ENCODE measurements at regions not wholly inside any gene's neighbourhood (a gene's known extent, or its start where the extent isn't known, plus 50 kb on each side); places are given as distances from the start of the nearest gene placed in this dataset.
"Not testable (repeated sequence)": the region's sequence is repeated elsewhere in the genome, so short reads cannot be mapped to it uniquely, and the experiment has no call there.

DNA sequence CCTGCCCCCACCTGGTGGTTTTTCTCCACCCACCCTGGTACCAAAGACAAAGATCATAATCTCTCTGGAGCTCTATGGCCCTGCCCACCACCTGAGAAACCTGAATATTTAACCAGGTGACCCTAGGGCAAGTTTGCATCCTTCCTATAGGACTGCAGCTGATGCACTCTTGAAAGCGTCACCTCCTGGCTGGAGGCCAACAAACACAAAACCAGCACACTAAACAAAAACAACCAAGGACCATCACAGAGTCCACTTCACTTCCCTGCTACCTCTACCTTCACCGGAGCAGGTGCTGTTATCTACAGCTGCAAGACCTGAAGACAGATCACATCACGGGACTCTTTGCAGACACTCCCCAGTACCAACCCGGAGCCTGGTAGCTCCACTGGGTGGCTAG is 296.7 kb upstream of the FGF13 start:
- intact Hi-C loops (cut with DNase I), result no loop called here
- WGBS, 2 donors, result 44 to 57% methylated on average over 4 of the region's 4 CpGs
- ATAC-seq, result no peak
- Histone ChIP-seq H3K27ac (no peak overlapping the region), H3K4me3 (no peak overlapping the region), H3K36me3 (no peaks in the 10 kb centered on the region), H3K4me1 (no peaks in the 10 kb centered on the region), H3K27me3 (no peaks in the 10 kb centered on the region), H3K9me3 (peaks cover 0 to 35% (median 0%) of the 10 kb centered on the region in 11 donors)
- TF ChIP-seq, protein P1, sequence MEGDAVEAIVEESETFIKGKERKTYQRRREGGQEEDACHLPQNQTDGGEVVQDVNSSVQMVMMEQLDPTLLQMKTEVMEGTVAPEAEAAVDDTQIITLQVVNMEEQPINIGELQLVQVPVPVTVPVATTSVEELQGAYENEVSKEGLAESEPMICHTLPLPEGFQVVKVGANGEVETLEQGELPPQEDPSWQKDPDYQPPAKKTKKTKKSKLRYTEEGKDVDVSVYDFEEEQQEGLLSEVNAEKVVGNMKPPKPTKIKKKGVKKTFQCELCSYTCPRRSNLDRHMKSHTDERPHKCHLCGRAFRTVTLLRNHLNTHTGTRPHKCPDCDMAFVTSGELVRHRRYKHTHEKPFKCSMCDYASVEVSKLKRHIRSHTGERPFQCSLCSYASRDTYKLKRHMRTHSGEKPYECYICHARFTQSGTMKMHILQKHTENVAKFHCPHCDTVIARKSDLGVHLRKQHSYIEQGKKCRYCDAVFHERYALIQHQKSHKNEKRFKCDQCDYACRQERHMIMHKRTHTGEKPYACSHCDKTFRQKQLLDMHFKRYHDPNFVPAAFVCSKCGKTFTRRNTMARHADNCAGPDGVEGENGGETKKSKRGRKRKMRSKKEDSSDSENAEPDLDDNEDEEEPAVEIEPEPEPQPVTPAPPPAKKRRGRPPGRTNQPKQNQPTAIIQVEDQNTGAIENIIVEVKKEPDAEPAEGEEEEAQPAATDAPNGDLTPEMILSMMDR (IDR thresholded peaks at IDR 0.05), result no peak
- no peak for DNase-seq

DNA sequence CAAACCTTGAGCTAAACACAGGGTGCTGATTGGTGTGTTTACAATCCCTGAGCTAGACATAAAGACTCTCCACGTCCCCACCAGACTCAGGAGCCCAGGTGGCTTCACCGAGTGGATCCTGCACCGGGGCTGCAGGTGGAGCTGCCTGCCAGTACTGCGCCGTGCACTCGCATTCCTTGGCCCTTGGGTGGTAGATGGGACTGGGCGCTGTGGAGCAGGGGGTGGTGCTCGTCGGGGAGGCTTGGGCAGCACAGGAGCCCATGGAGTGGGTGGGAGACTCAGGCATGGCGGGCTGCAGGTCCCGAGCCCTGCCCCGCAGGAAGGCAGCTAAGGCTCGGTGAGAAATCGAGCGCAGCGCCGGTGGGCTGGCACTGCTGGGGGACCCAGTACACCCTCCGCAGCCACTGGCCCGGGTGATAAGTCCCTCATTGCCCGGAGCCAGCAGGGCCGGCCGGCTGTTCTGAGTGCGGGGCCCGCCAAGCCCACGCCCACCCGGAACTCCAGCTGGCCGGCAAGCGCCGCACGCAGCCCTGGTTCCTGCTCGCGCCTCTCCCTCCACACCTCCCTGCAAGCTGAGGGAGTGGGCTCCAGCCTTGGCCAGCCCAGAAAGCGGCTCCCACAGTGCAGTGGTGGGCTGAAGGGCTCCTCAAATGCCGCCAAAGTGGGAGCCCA is 292.5 kb upstream of the FGF13 start:
- H3K4me1 ChIP-seq; H3K27ac ChIP-seq; H3K36me3 ChIP-seq; H3K4me3 ChIP-seq; H3K27me3 ChIP-seq; DNase-seq; ATAC-seq; intact Hi-C loops (cut with DNase I): not testable (repeated sequence)
- peaks cover 0 to 17% (median 0%) of the 10 kb centered on the region in 11 donors for H3K9me3 ChIP-seq
- 94 to 95% methylated on average over 14 to 24 of the region's 34 CpGs for WGBS, 2 donors

DNA sequence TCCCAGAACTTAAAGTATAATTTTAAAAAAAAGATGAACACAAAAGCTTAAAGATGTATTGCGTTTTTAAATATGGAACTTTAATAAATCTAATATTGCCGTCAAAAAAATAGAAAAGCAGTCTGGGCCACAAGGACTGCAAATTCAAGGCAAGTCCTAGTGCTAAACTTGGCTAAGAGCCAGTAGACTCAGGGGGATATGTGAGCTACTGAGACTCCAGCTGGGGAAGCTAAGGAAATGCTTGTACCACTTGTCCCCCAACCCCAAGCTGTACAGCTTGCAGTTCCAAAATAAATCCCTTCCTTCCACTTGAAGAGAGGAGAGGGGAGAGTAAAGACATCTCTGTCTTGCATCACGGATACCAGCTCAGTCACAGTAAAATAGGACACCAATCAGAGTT is 290.8 kb upstream of the FGF13 start:
- Histone ChIP-seq H3K4me3 (no peak overlapping the region), H3K27me3 (no peaks in the 10 kb centered on the region), H3K36me3 (no peaks in the 10 kb centered on the region), H3K4me1 (no peaks in the 10 kb centered on the region), H3K9me3 (peaks cover 0 to 10% (median 0%) of the 10 kb centered on the region in 11 donors), H3K27ac (no peak overlapping the region)
- intact Hi-C loops (cut with DNase I), result no loop called here
- DNase-seq (no peak), ATAC-seq (no peak)
- TF ChIP-seq, protein P1 (IDR thresholded peaks at IDR 0.05), result no peak
- 90% methylated on average over 3 of the region's 3 CpGs for whole genome bisulfite sequencing, 2 donors

DNA sequence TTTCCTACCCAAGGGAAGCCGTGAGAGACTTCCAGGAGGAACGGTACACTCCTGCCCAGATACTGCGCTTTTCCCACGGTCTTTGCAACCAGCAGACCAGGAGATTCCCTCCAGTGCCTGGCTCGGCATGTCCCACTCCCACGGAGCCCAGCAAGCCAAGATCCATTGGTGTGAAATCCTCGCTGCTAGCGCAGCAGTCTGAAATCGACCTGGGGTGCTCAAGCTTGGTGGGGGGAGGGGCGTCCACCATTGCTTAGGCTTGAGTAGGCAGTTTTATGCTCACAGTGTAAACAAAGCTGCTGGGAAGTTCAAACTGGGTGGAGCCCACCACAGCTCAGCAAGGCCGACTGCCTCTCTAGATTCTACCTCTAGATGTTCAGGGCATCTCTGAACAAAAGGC is 284.8 kb upstream of the FGF13 start:
- Histone ChIP-seq H3K36me3 (no peaks in the 10 kb centered on the region), H3K27ac (no peak overlapping the region), H3K27me3 (no peaks in the 10 kb centered on the region), H3K4me3 (no peak overlapping the region), H3K4me1 (no peaks in the 10 kb centered on the region), H3K9me3 (peaks cover 0 to 11% (median 0%) of the 10 kb centered on the region in 11 donors)
- TF ChIP-seq, protein P1 (IDR thresholded peaks at IDR 0.05), result no peak
- intact Hi-C loops (cut with DNase I), result no loop called here
- WGBS, 2 donors, result 86 to 89% methylated on average over 11 of the region's 11 CpGs
- DNase-seq (no peak), ATAC-seq (no peak)

DNA sequence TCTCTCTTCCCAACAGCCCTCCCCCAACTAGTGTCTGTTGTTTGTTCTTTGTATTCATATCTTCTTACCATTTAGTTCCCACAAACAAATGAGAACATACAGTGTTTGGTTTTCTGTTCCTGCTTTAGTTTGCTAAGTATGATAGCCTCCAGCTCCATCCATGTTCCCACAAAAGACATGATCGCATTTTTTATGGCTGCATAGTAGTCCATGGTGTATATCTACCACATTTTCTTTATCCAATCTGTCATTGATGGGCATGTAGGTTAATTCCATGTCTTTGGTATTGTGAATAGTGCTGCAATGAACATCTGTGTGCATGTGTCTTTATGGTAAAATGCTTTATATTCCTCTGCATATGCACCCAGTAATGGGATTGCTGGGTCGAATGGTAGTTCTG is 283.9 kb upstream of the FGF13 start:
- no peak for ATAC-seq

DNA sequence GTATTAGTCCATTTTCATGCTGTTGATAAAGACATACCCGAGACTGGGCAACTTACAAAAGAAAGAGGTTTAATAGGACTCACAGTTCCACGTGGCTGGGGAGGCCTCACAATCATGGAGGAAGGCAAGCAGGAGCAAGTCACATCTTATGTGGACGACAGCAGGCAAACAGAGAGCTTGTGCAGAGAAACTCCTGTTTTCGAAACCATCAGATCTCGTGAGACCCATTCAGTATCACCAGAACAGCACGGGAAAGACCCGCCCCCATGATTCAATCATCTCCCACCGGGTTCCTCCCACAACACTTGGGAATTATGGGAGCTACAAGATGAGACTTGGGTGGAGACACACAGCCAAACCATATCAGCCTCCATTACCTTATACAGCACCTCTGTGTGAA is 278.9 kb upstream of the FGF13 start:
- WGBS, 2 donors, result 83 to 89% methylated on average over 8 of the region's 8 CpGs
- H3K4me3 ChIP-seq; DNase-seq; H3K27me3 ChIP-seq; H3K4me1 ChIP-seq; intact Hi-C loops (cut with DNase I); ATAC-seq; H3K27ac ChIP-seq; H3K36me3 ChIP-seq: not testable (repeated sequence)
- H3K9me3 ChIP-seq, result peaks cover 0 to 11% (median 0%) of the 10 kb centered on the region in 11 donors

More for the DNA sequence above, 283.9 kb upstream of the FGF13 start:
- Histone ChIP-seq H3K4me3 (no peak overlapping the region), H3K9me3 (peaks cover 0 to 11% (median 0%) of the 10 kb centered on the region in 11 donors), H3K36me3 (no peaks in the 10 kb centered on the region), H3K4me1 (no peaks in the 10 kb centered on the region), H3K27me3 (no peaks in the 10 kb centered on the region), H3K27ac (no peak overlapping the region)
- intact Hi-C loops (cut with DNase I), result no loop called here
- no peak for DNase-seq
- TF ChIP-seq, protein P1 (IDR thresholded peaks at IDR 0.05), result no peak
- 82 to 93% methylated on average over 2 of the region's 2 CpGs for WGBS, 2 donors

Measured in heart right ventricle (tissue), 16 donors.